SK-N-SH (cell line): ENCODE measurements at regions not wholly inside any gene's neighbourhood (a gene's known extent, or its start where the extent isn't known, plus 50 kb on each side); places are given as distances from the start of the nearest gene placed in this dataset.
"Not testable (repeated sequence)": the region's sequence is repeated elsewhere in the genome, so short reads cannot be mapped to it uniquely, and the experiment has no call there.

ENCODE experiments used
- CTCF ChIA-PET: fragments of 300-600, 350-600 bp; formaldehyde crosslinking; extraction: SDS; loops from one replicate; lab custom pipeline; 2021; lab: Yijun Ruan, JAX
- POLR2A ChIA-PET: fragments of 350-600 bp; sonication (Branson Sonifier 250); formaldehyde crosslinking; extraction: SDS; loops from one replicate; lab custom pipeline; 2020; ENCODE audit warnings: antibody characterized with exemption, inconsistent platforms; lab: Yijun Ruan, JAX
- DNase-seq: peaks from one replicate; pipeline ENCODE4 v3.0.0; 2012
- H2AFZ ChIP-seq: fragments of 200-600 bp; sonication (generic); 2 replicates; pipeline ENCODE4 v1.8.1; 2016; ENCODE audit warnings: antibody characterized with exemption, mild to moderate bottlenecking, low read depth
- H3F3A ChIP-seq: fragments of 200-600 bp; sonication (generic); replicated peaks from 2 replicates; pipeline ENCODE3; 2016; ENCODE audit warnings: antibody characterized with exemption, mild to moderate bottlenecking; ENCODE audit not compliant: insufficient read depth
- H3K27ac ChIP-seq, 2 experiments: fragments of 200-500 bp in 1 of 2; fragments of 200-600 bp in 1 of 2; sonication (Bioruptor generic) in 1 of 2; sonication (generic), shearing (Covaris generic) in 1 of 2; 2 replicates each; pipeline versions ENCODE4 v1.5.1 to v1.6.1; 2014 to 2016; ENCODE audit warnings: low read depth in 2 of 2, inconsistent platforms in 1 of 2, low read length in 1 of 2, mild to moderate bottlenecking in 1 of 2, mixed read lengths in 1 of 2
- H3K27me3 ChIP-seq: fragments of 200-600 bp; sonication (generic), shearing (Covaris generic); 2 replicates; pipeline ENCODE4 v1.6.1; 2016; ENCODE audit warnings: mixed run types; ENCODE audit not compliant: insufficient read depth
- H3K36me3 ChIP-seq, 2 experiments: fragments of 200-500 bp in 1 of 2; fragments of 200-600 bp in 1 of 2; sonication (Bioruptor generic) in 1 of 2; sonication (generic) in 1 of 2; replicated peaks in 1 of 2; 2 replicates each; pipeline versions ENCODE3 to v1.5.1; 2014 to 2016; ENCODE audit warnings: low read length in 1 of 2, mild to moderate bottlenecking in 1 of 2; ENCODE audit not compliant: insufficient read depth in 2 of 2, control insufficient read depth in 1 of 2
- H3K4me1 ChIP-seq, 2 experiments: fragments of 200-500 bp in 1 of 2; fragments of 200-600 bp in 1 of 2; sonication (Bioruptor generic) in 1 of 2; sonication (generic), shearing (Covaris generic) in 1 of 2; 2 replicates each; pipeline versions ENCODE4 v1.5.1 to v1.6.1; 2014 to 2016; ENCODE audit warnings: low read depth in 1 of 2, low read length in 1 of 2, mixed run types in 1 of 2; ENCODE audit not compliant: insufficient read depth in 2 of 2, control insufficient read depth in 1 of 2
- H3K4me2 ChIP-seq: fragments of 200-600 bp; sonication (generic), shearing (Covaris generic); 2 replicates; pipeline ENCODE4 v1.6.1; 2017; ENCODE audit warnings: mixed run types
- H3K4me3 ChIP-seq, 2 experiments: fragments of 200-500 bp in 1 of 2; fragments of 200-600 bp in 1 of 2; sonication (Bioruptor generic) in 1 of 2; sonication (generic), shearing (Covaris generic) in 1 of 2; 2 replicates each; pipeline versions ENCODE4 v1.5.1 to v1.8.1; 2014 to 2016; ENCODE audit warnings: low read depth in 2 of 2, inconsistent platforms in 1 of 2, low read length in 1 of 2, mild to moderate bottlenecking in 1 of 2, mixed read lengths in 1 of 2, moderate library complexity in 1 of 2
- H3K79me2 ChIP-seq: fragments of 200-600 bp; sonication (generic); 2 replicates; pipeline ENCODE4 v1.8.1; 2017; ENCODE audit warnings: mild to moderate bottlenecking; ENCODE audit not compliant: insufficient read depth
- H3K9ac ChIP-seq: fragments of 200-600 bp; sonication (generic); 2 replicates; pipeline ENCODE4 v1.6.1; 2017; ENCODE audit warnings: mixed run types
- H3K9me2 ChIP-seq: fragments of 200-600 bp; sonication (generic); 2 replicates; pipeline ENCODE4 v1.6.1; 2017; ENCODE audit warnings: mixed run types
- H3K9me3 ChIP-seq: fragments of 200-600 bp; sonication (generic); 2 replicates; pipeline ENCODE4 v1.6.1; 2017; ENCODE audit warnings: mixed run types, mild to moderate bottlenecking, moderate library complexity
- H4K20me1 ChIP-seq: fragments of 200-600 bp; sonication (generic); 2 replicates; pipeline ENCODE4 v1.6.1; 2017; ENCODE audit warnings: mild to moderate bottlenecking, mixed run types; ENCODE audit not compliant: insufficient read depth
- WGBS: methylation state at CpG from one replicate; pipeline ENCODE4 v1.1.6; 2017; ENCODE audit warnings: low lambda C conversion rate; 5-methylcytosine and 5-hydroxymethylcytosine counted together

DNA sequence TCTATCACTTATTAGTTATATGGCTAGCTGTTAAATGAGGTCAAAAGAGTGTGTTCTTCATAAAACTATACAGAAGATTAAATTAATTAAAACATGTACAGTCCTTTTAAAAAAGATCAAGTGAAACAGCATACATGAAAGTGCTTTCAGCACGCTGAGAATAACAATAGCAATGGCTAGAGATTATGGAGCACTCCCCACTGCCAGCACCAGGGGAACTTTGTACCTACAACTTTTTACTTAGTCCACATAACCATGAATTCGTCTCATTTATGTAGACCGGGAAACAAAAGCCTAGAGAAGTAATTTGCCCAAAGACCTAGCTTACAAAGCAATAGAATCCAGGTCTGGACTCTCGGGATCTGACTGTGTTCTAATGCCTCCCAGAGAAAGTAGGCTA is 136.5 kb upstream of the PLGLB2 start:
- no CpG with 5 or more reads among the region's 4 CpGs for WGBS
- POLR2A ChIA-PET, CTCF ChIA-PET: not testable (repeated sequence)

DNA sequence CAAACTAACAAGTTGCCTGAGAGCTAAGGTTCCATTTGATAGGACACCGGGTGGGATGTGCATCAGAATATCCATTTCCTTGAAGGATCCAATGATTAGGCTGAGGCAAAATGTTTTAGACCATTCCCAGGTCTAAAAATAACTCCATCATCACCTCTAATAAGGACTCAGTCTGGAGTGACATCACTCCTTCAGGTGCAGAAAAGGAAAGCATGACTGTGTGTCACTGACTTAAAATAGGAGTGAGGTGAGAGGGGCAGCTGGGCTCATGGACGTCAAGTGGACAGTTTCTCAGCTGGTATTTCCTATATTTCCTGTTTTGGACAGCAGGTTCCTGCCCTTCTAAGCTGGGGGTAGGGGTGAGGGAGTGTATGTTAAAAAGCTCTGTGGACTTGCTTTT is 135.9 kb upstream of the PLGLB2 start:
- POLR2A ChIA-PET, H3K4me2 ChIP-seq, DNase-seq, H3F3A ChIP-seq, H4K20me1 ChIP-seq, H3K79me2 ChIP-seq, CTCF ChIA-PET, H3K36me3 ChIP-seq, H3K9me2 ChIP-seq, H3K27ac ChIP-seq, H3K4me3 ChIP-seq, H3K9me3 ChIP-seq, H3K27me3 ChIP-seq, H3K9ac ChIP-seq, H3K4me1 ChIP-seq, H2AFZ ChIP-seq: not testable (repeated sequence)
- no CpG with 5 or more reads among the region's 2 CpGs for WGBS

More for the DNA sequence above, 136.5 kb upstream of the PLGLB2 start:
- not testable (repeated sequence) for DNase-seq, H3K79me2 ChIP-seq, H3K9me3 ChIP-seq, H3K4me2 ChIP-seq, H3K9ac ChIP-seq, H3K27ac ChIP-seq, H3K4me1 ChIP-seq, H2AFZ ChIP-seq, H3K36me3 ChIP-seq, H4K20me1 ChIP-seq, H3K4me3 ChIP-seq, H3K9me2 ChIP-seq, H3K27me3 ChIP-seq, H3F3A ChIP-seq

DNA sequence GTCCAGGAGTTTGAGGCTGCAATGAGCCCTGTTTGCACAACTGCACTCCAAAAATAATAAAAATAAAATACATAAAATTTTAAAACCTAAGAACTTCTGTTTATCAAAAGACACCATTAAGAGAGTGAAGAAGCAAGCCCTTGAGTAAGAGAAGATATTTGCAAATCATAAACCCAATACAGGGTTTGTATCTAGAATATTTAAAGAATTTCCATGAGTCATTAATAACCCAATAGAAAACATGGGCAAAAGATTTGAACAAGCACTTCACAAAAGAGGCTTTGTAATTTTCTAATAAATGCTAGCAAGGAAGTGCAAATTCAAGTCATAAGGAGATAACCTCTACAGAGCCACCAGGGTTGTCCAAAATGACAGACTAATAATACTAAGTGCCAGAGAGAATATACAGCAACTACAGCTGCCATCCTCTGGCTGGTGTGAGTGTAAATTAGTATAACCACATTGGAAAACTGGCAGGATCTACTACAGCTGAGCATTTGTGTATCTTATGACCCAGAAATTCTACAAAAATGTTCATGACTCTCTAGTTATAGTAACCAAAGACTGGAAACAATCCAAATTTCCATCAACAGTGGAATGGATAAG is 133.0 kb upstream of the PLGLB2 start:
- H3K9me2 ChIP-seq, H3K79me2 ChIP-seq, POLR2A ChIA-PET, H3K9ac ChIP-seq, H3K9me3 ChIP-seq, H3K36me3 ChIP-seq, H4K20me1 ChIP-seq, H3K4me1 ChIP-seq, H3K4me3 ChIP-seq, H3K4me2 ChIP-seq, H3K27me3 ChIP-seq, H3K27ac ChIP-seq, H2AFZ ChIP-seq, CTCF ChIA-PET, DNase-seq, H3F3A ChIP-seq: not testable (repeated sequence)

DNA sequence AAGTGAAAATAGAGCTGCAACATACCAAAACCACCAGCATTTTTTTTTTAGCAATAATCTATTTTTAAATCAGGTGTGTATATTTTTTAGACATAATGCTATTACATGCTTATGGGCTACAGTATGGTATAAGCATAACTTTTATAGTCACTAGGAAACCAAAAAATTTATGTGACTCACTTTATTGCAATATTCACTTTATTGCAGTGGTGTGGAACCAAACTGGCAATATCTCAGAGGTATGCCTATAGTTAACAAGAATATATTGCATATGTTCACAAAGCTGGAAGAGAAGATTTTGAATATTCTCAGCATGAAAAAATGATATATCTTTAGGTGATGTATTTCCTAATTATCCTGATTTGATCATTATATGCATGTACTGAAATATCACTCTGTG is 128.8 kb upstream of the PLGLB2 start:
- H3K4me1 ChIP-seq, H3K4me3 ChIP-seq, H2AFZ ChIP-seq, POLR2A ChIA-PET, H3K27me3 ChIP-seq, H3K4me2 ChIP-seq, DNase-seq, H3K27ac ChIP-seq, H3K9ac ChIP-seq, H3F3A ChIP-seq, H3K79me2 ChIP-seq, H4K20me1 ChIP-seq, H3K9me3 ChIP-seq, H3K36me3 ChIP-seq, CTCF ChIA-PET, H3K9me2 ChIP-seq: not testable (repeated sequence)

DNA sequence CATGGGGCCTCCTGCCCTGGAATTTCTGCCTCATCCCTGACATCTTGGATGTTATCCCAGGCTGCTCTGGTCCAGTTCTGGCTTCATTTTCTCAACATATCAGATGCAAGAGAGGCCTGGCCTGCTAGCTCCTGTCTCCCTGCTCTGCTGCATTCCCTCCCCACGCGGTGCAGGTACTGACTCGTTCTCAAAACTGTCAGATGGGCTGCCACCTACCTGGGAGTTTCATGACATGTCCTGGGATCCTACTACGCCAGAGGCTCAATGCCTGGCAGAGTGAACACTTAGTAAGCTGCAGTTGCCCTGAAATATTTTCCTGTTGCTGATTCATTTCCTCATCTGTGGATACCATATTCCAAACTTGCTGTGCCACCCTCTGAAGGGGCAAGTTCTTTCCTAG is 126.7 kb upstream of the PLGLB2 start:
- H3K9me2 ChIP-seq, H4K20me1 ChIP-seq, H3K79me2 ChIP-seq, H3K36me3 ChIP-seq, H3K4me1 ChIP-seq, H3K27ac ChIP-seq, H3K9me3 ChIP-seq, DNase-seq, H3K4me3 ChIP-seq, CTCF ChIA-PET, H3K27me3 ChIP-seq, POLR2A ChIA-PET, H3K9ac ChIP-seq, H2AFZ ChIP-seq, H3K4me2 ChIP-seq, H3F3A ChIP-seq: not testable (repeated sequence)
- no CpG with 5 or more reads among the region's 4 CpGs for WGBS

DNA sequence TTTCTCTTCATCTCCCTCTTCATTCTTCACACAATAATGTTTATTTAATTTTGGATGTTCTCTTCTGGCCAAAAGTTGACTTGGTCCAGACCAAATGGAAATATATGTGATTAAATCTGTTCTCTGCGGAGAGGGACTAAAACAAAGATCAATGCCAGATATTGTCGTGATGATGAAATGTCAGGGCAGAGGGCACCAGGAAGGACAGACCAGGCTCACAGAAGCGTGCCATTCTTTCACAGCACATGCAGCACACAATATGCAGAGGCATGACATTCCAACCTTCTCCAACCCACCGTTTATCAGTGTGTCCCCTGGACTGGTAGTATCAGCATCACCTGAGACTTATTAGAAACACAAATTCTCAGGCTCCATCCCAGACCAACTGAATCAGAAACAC is 125.2 kb upstream of the PLGLB2 start:
- H2AFZ ChIP-seq, H3K4me2 ChIP-seq, H3F3A ChIP-seq, H3K36me3 ChIP-seq, H3K27me3 ChIP-seq, CTCF ChIA-PET, DNase-seq, H3K9me3 ChIP-seq, H3K4me3 ChIP-seq, H3K9me2 ChIP-seq, H3K9ac ChIP-seq, H4K20me1 ChIP-seq, H3K27ac ChIP-seq, H3K4me1 ChIP-seq, H3K79me2 ChIP-seq, POLR2A ChIA-PET: not testable (repeated sequence)
- WGBS: no CpG with 5 or more reads among the region's 4 CpGs
